ENCODE measurements at regions not wholly inside any gene's neighbourhood (a gene's known extent, or its start where the extent isn't known, plus 50 kb on each side); places are given as distances from the start of the nearest gene placed in this dataset.
A peak's percentile ranks its signal among the peaks of the same experiment; 100 is the strongest.

DNA sequence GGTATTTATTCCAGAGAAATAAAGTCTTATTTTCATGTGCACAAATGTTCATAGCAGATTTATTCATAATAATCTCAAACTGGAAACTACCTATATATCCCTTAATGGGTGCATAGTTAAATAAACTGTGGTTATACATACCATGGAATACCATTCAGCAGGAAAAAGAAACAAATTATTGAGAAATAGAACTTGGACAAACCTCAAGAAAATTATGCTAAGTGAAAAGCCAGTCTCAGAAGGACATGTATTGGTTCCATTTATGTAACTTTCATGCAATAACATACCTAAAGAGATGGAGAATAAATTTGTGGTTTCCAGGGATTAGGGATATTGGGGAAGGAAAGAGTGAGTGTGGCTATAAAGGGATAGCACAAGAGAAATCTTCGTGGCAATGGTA lies 452.6 kb downstream of the SETBP1 start (continued):
- TF ChIP-seq ZNF142 (CRISPR knock-in tag; IDR thresholded peaks at IDR 0.05): no peak

GRCh38 chr18:45136381-45137086 lies 455.8 kb downstream of the SETBP1 start:
- no peak overlapping the region for H3K4me3 ChIP-seq (replicated peaks in 1 of 3; ENCODE audit: insufficient read depth in 1 of 3, low read depth in 2 of 3, low read length in 3 of 3)
- H3K4me1 ChIP-seq (ENCODE audit: insufficient read depth, low read length): no peaks in the 10 kb centered on the region
- in situ Hi-C loops (cut with HindIII; ENCODE audit: extremely low pct_ligation_motif_present, low pct_unique_long_range_greater_than_20kb) (no loop called here), intact Hi-C loops (cut with micrococcal nuclease; ENCODE audit: unreplicated experiment) (no loop called here)
- no peak overlapping the region for H3K27ac ChIP-seq (ENCODE audit: extremely low read length, insufficient read depth, low read length)
- no peaks in the 10 kb centered on the region for H3K36me3 ChIP-seq (replicated peaks in 1 of 2; ENCODE audit: control insufficient read depth in 1 of 2, insufficient read depth in 2 of 2, low read length in 2 of 2)
- ChIA-PET POLR2A (no interaction called here), CTCF (ENCODE audit: low intra/inter-chr PET ratio, low total read pairs) (no interaction called here)
- DNase-seq (ENCODE audit: low spot score): no peak
- no peak overlapping the region for H3K4me2 ChIP-seq (ENCODE audit: low read depth, low read length)
- H4K20me1 ChIP-seq (ENCODE audit: insufficient read depth, low read length): no peaks in the 10 kb centered on the region
- BruUV-seq (replicated peaks): no TSS peak
- FAIRE-seq: no peak
- no peak overlapping the region for H3K9ac ChIP-seq (ENCODE audit: insufficient read depth, low read depth, low read length)
- no peaks in the 10 kb centered on the region for H3K9me3 ChIP-seq (ENCODE audit: low read length)
- no peaks in the 10 kb centered on the region for H3K27me3 ChIP-seq (ENCODE audit: control insufficient read depth in 1 of 2, insufficient read depth in 2 of 2, low read length in 2 of 2)
- 1% methylated on average over 3 of the region's 3 CpGs for WGBS (ENCODE audit: low lambda C conversion rate)
- no peak for ATAC-seq
- no peaks in the 10 kb centered on the region for H3K79me2 ChIP-seq (ENCODE audit: insufficient read depth, low read length)
- TF ChIP-seq, protein P1, sequence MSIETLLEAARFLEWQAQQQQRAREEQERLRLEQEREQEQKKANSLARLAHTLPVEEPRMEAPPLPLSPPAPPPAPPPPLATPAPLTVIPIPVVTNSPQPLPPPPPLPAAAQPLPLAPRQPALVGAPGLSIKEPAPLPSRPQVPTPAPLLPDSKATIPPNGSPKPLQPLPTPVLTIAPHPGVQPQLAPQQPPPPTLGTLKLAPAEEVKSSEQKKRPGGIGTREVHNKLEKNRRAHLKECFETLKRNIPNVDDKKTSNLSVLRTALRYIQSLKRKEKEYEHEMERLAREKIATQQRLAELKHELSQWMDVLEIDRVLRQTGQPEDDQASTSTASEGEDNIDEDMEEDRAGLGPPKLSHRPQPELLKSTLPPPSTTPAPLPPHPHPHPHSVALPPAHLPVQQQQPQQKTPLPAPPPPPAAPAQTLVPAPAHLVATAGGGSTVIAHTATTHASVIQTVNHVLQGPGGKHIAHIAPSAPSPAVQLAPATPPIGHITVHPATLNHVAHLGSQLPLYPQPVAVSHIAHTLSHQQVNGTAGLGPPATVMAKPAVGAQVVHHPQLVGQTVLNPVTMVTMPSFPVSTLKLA (IDR thresholded peaks at IDR 0.05): peak; percentile 24; the same call in 1 of the 2 replicates
- no peak for TF ChIP-seq ZNF558 (CRISPR knock-in tag; IDR thresholded peaks at IDR 0.05; ENCODE audit: borderline replicate concordance)
- H2AFZ ChIP-seq (ENCODE audit: low read length): no peak overlapping the region
